ENCODE measurements at regions not wholly inside any gene's neighbourhood (a gene's known extent, or its start where the extent isn't known, plus 50 kb on each side); places are given as distances from the start of the nearest gene placed in this dataset.
"Not testable (repeated sequence)": the region's sequence is repeated elsewhere in the genome, so short reads cannot be mapped to it uniquely, and the experiment has no call there.

DNA sequence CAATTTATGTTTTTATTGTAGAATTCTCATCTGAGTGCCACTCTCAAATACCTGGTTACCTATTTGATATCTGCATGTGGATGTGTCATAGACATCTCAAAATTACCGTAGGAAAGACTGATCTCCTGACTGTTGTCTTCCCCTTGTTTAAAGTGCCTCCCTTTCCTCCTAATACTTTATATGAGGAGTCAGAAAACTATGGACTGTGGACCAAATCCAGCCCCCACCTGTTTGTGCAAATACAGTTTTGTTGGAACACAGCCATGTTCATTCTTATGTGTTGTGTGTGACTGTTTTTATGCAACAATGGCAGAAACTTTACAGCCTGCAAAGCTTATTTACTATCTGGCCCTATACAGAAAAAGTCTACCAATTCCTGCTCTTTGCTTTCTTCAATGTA, 150.6 kb downstream of the NBPF8 start:
- TF ChIP-seq, protein P1, sequence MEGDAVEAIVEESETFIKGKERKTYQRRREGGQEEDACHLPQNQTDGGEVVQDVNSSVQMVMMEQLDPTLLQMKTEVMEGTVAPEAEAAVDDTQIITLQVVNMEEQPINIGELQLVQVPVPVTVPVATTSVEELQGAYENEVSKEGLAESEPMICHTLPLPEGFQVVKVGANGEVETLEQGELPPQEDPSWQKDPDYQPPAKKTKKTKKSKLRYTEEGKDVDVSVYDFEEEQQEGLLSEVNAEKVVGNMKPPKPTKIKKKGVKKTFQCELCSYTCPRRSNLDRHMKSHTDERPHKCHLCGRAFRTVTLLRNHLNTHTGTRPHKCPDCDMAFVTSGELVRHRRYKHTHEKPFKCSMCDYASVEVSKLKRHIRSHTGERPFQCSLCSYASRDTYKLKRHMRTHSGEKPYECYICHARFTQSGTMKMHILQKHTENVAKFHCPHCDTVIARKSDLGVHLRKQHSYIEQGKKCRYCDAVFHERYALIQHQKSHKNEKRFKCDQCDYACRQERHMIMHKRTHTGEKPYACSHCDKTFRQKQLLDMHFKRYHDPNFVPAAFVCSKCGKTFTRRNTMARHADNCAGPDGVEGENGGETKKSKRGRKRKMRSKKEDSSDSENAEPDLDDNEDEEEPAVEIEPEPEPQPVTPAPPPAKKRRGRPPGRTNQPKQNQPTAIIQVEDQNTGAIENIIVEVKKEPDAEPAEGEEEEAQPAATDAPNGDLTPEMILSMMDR (conservative IDR thresholded peaks at IDR 0.05; ENCODE audit: low read depth, low read length) = not testable (repeated sequence)
- TF ChIP-seq EZH2 (IDR thresholded peaks at IDR 0.05; ENCODE audit: borderline replicate concordance, low read depth, low read length, poor library complexity, severe bottlenecking) = not testable (repeated sequence)
